Right atrium auricular region (tissue), 2 donors: ENCODE measurements at regions not wholly inside any gene's neighbourhood (a gene's known extent, or its start where the extent isn't known, plus 50 kb on each side); places are given as distances from the start of the nearest gene placed in this dataset.

ENCODE experiments used
- DNase-seq: peaks from one replicate; pipeline ENCODE4 v3.0.0-alpha.2; 2019; ENCODE audit warnings: low spot score
- H3K27ac ChIP-seq, 2 donors: fragments of 200-600 bp; sonication (generic); 1 replicate in 1 of 2; 2 replicates in 1 of 2; pipeline ENCODE4 v1.5.1; 2016 to 2019
- H3K27me3 ChIP-seq, 2 donors: fragments of 200-600 bp; sonication (generic); one replicate each; pipeline versions ENCODE4 v1.5.1 to v1.6.0; 2017 to 2019
- H3K36me3 ChIP-seq: fragments of 200-600 bp; sonication (generic); one replicate; pipeline ENCODE4 v1.5.1; 2016
- H3K4me1 ChIP-seq, 2 donors: fragments of 200-600 bp; sonication (generic); one replicate each; pipeline versions ENCODE4 v1.5.1 to v1.6.0; 2017 to 2019
- H3K4me3 ChIP-seq, 2 donors: fragments of 200-600 bp; sonication (generic); 1 replicate in 1 of 2; 2 replicates in 1 of 2; pipeline ENCODE4 v1.5.1; 2017 to 2019; ENCODE audit warnings: mild to moderate bottlenecking in 1 of 2, moderate library complexity in 1 of 2
- H3K9me3 ChIP-seq, 2 donors: fragments of 200-600 bp; sonication (generic); one replicate each; pipeline ENCODE4 v1.5.1; 2019
- TF ChIP-seq, protein P1 (sequence below), 2 donors: fragments of 200-600 bp; sonication (generic); IDR thresholded peaks; one replicate each; pipeline ENCODE4 v1.5.1; 2019; ENCODE audit warnings: antibody characterized with exemption in 2 of 2

GRCh38 chr12:115898670-115899069 is 378.8 kb downstream of the MED13L start:
- no peak overlapping the region for H3K4me3 ChIP-seq
- DNase-seq = no peak
- H3K9me3 ChIP-seq = peaks cover 0 to 7% of the 10 kb centered on the region in 2 donors
- no peaks in the 10 kb centered on the region for H3K36me3 ChIP-seq
- no peaks in the 10 kb centered on the region for H3K27me3 ChIP-seq
- TF ChIP-seq, protein P1, sequence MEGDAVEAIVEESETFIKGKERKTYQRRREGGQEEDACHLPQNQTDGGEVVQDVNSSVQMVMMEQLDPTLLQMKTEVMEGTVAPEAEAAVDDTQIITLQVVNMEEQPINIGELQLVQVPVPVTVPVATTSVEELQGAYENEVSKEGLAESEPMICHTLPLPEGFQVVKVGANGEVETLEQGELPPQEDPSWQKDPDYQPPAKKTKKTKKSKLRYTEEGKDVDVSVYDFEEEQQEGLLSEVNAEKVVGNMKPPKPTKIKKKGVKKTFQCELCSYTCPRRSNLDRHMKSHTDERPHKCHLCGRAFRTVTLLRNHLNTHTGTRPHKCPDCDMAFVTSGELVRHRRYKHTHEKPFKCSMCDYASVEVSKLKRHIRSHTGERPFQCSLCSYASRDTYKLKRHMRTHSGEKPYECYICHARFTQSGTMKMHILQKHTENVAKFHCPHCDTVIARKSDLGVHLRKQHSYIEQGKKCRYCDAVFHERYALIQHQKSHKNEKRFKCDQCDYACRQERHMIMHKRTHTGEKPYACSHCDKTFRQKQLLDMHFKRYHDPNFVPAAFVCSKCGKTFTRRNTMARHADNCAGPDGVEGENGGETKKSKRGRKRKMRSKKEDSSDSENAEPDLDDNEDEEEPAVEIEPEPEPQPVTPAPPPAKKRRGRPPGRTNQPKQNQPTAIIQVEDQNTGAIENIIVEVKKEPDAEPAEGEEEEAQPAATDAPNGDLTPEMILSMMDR (IDR thresholded peaks at IDR 0.05) = no peak
- H3K4me1 ChIP-seq = no peaks in the 10 kb centered on the region
- no peak overlapping the region for H3K27ac ChIP-seq

DNA sequence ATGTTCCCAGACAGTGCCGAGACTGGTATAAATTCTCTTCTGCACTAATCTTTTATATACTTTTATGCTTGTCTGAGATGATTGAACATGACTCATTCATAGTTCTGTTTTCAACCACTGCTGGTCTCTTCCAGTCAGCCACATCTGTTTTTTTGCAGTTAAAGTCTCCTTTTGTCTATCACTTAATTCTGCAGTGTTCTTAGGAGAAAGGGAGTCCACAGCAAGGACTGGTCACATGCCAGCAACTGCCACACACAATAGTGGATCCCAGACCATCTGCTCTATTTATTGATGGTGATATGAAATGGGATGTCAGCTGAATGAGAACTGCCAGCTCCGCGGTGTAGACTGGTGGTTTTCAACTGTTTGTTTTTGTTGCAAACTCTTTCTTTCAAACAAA is 379.8 kb downstream of the MED13L start:
- H3K4me3 ChIP-seq = no peak overlapping the region
- H3K4me1 ChIP-seq = no peaks in the 10 kb centered on the region
- H3K36me3 ChIP-seq = no peaks in the 10 kb centered on the region
- no peak overlapping the region for H3K27ac ChIP-seq
- TF ChIP-seq, protein P1 (IDR thresholded peaks at IDR 0.05) = no peak
- no peak for DNase-seq
- no peaks in the 10 kb centered on the region for H3K27me3 ChIP-seq
- no peaks in the 10 kb centered on the region for H3K9me3 ChIP-seq

GRCh38 chr12:115895247-115895646 is 382.2 kb downstream of the MED13L start:
- no peaks in the 10 kb centered on the region for H3K36me3 ChIP-seq
- no peak overlapping the region for H3K27ac ChIP-seq
- H3K4me3 ChIP-seq = no peak overlapping the region
- H3K9me3 ChIP-seq = no peaks in the 10 kb centered on the region
- no peak for DNase-seq
- TF ChIP-seq, protein P1 (IDR thresholded peaks at IDR 0.05) = no peak
- H3K4me1 ChIP-seq = no peaks in the 10 kb centered on the region
- H3K27me3 ChIP-seq = no peaks in the 10 kb centered on the region

GRCh38 chr12:115891556-115892164 is 385.8 kb downstream of the MED13L start:
- TF ChIP-seq, protein P1 (IDR thresholded peaks at IDR 0.05) = no peak
- Histone ChIP-seq H3K4me3 (no peak overlapping the region), H3K9me3 (no peaks in the 10 kb centered on the region), H3K27ac (no peak overlapping the region), H3K27me3 (no peaks in the 10 kb centered on the region), H3K4me1 (no peaks in the 10 kb centered on the region), H3K36me3 (no peaks in the 10 kb centered on the region)
- no peak for DNase-seq

- no peak overlapping the region for H3K27ac ChIP-seq
- no peaks in the 10 kb centered on the region for H3K4me1 ChIP-seq
- H3K9me3 ChIP-seq = no peaks in the 10 kb centered on the region
- no peaks in the 10 kb centered on the region for H3K27me3 ChIP-seq
- no peak for DNase-seq
- H3K36me3 ChIP-seq = no peaks in the 10 kb centered on the region
- TF ChIP-seq, protein P1 (IDR thresholded peaks at IDR 0.05) = no peak
- H3K4me3 ChIP-seq = no peak overlapping the region
Measured at GRCh38 chr12:115886666-115887065, 390.8 kb downstream of the MED13L start.
